ENCODE measurements at regions not wholly inside any gene's neighbourhood (a gene's known extent, or its start where the extent isn't known, plus 50 kb on each side); places are given as distances from the start of the nearest gene placed in this dataset.
"Not testable (repeated sequence)": the region's sequence is repeated elsewhere in the genome, so short reads cannot be mapped to it uniquely, and the experiment has no call there.

GRCh38 chr1:60692031-60692430 is 390.3 kb upstream of the NFIA start:
- Histone ChIP-seq H3K4me3 (no peak overlapping the region), H3K36me3 (no peaks in the 10 kb centered on the region)

GRCh38 chr1:60688221-60688620 is 394.1 kb upstream of the NFIA start:
- H3K36me3 ChIP-seq, H3K27me3 ChIP-seq, H3K4me1 ChIP-seq, H3K4me2 ChIP-seq, H3K4me3 ChIP-seq, H3K27ac ChIP-seq, H4K20me1 ChIP-seq, H3K9ac ChIP-seq: not testable (repeated sequence)
- peaks cover 19 to 47% (median 24%) of the 10 kb centered on the region in 11 experiments for H3K9me3 ChIP-seq (replicated peaks in 1 of 11)

More at GRCh38 chr1:60692031-60692430, 390.3 kb upstream of the NFIA start:
- TF ChIP-seq Cebpa-rat (IDR thresholded peaks at IDR 0.05) = no peak
- H3K9ac ChIP-seq = no peak overlapping the region
- H3K27ac ChIP-seq = no peak overlapping the region
- no peaks in the 10 kb centered on the region for H4K20me1 ChIP-seq
- H3K4me1 ChIP-seq = no peaks in the 10 kb centered on the region
- H3K4me2 ChIP-seq = no peak overlapping the region
- H3K9me3 ChIP-seq (replicated peaks in 1 of 11) = peaks cover 13 to 46% (median 28%) of the 10 kb centered on the region in 11 experiments
- H3K27me3 ChIP-seq = no peaks in the 10 kb centered on the region

DNA sequence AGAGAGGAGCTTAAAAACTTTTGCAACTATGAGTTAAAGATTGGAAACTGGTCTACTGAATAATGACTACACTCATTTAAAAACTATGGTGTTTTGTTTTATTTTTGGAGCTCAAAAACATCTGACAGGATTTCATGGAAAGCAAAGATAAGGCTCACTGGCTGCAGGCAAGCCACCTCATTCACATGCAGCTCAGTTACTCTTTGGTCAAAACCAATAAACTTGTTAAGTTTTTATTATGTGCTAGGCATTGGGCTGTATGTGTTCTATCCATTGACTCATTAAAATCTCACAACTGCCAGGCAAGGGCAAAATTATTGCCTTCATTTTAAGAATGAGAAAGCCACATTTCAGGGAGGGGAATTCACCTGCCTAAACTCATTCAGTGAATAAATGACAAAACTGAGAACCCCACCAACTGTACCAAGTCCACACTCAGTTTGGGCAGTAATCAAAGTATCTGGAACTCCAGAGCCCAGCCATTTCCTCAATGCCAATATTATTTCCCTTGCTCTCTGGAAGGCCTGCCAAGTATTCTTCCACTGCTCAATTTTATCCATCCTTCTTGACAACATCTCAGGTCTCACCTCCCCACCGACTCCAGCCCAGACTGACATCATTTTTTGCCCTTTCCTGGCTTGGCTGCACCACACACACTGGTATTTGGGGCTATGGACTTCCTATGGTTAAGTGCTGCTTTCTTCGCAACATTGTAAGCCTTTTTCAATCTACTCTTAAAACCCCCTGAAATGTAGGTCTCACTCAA is 401.1 kb upstream of the NFIA start:
- Histone ChIP-seq H3K4me3 (no peak overlapping the region), H3K9me3 (replicated peaks in 1 of 11) (peaks cover 0 to 12% (median 4%) of the 10 kb centered on the region in 11 experiments; a peak in 6 of 22 replicates), H3K4me2 (no peak overlapping the region), H4K20me1 (no peaks in the 10 kb centered on the region), H3K27me3 (no peaks in the 10 kb centered on the region), H3K9ac (no peak overlapping the region), H3K27ac (no peak overlapping the region), H3K4me1 (peaks cover 0 to 6% (median 0%) of the 10 kb centered on the region in 10 experiments; a peak in 1 of 20 replicates), H3K36me3 (no peaks in the 10 kb centered on the region)
- no peak for TF ChIP-seq Cebpa-rat (IDR thresholded peaks at IDR 0.05)

- Histone ChIP-seq H3K9ac (no peak overlapping the region), H3K4me1 (peaks cover 0 to 6% (median 0%) of the 10 kb centered on the region in 10 experiments; a peak in 1 of 20 replicates), H3K27me3 (no peaks in the 10 kb centered on the region), H3K9me3 (replicated peaks in 1 of 11) (0 out of 22 replicates have a peak, but pooled peaks cover 0 to 4% (median 0%) of the 10 kb centered on the region in 11 experiments), H3K4me2 (no peak overlapping the region), H4K20me1 (no peaks in the 10 kb centered on the region), H3K36me3 (no peaks in the 10 kb centered on the region), H3K27ac (no peak overlapping the region), H3K4me3 (no peak overlapping the region)
- TF ChIP-seq Cebpa-rat (IDR thresholded peaks at IDR 0.05) = no peak
Measured at GRCh38 chr1:60679524-60680375, 402.6 kb upstream of the NFIA start.

DNA sequence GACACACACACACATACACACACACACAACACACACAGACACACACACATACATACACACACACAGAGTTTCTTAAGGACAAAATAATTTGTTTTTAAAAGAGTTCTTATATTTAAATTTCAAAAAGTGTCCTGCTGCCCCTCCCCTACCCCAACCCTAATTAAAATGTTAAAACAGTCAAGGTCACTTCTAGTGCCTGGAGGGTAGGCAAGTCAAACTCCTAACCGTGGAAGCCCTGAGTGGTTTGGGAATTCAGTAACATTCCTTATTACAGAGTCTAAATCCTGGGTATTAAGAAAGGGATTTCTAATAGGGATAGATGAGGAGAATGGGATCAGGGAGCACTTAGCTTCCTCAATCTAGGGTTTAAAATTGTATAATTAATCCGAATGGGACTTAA is 403.6 kb upstream of the NFIA start:
- no peaks in the 10 kb centered on the region for H3K9me3 ChIP-seq (replicated peaks in 1 of 11)
- no peak overlapping the region for H3K27ac ChIP-seq
- H3K4me2 ChIP-seq = no peak overlapping the region
- H3K4me1 ChIP-seq = peaks cover 0 to 6% (median 0%) of the 10 kb centered on the region in 10 experiments; a peak in 1 of 20 replicates
- TF ChIP-seq Cebpa-rat (IDR thresholded peaks at IDR 0.05) = no peak
- H4K20me1 ChIP-seq = no peaks in the 10 kb centered on the region
- H3K4me3 ChIP-seq = no peak overlapping the region
- H3K9ac ChIP-seq = no peak overlapping the region
- H3K27me3 ChIP-seq = no peaks in the 10 kb centered on the region
- no peaks in the 10 kb centered on the region for H3K36me3 ChIP-seq

DNA sequence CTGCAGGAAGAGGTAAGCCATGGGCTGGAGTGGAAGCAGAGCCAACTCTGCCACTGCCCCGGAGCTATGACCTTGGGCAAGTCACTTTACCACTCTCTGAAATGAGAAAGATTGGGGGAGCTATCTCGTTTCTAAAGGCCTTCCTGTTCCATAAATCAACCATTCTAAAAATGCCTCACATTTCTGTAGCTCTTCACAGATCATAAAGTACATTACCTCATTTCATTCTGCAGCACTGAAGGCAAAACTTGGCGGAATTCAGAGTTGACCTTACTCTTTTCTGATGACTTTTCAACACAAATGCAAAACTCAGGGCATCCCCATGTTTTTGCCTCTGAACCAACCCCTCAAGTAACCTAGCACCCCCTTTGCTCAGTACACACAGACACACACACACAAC is 404.0 kb upstream of the NFIA start:
- Histone ChIP-seq H4K20me1 (no peaks in the 10 kb centered on the region), H3K9ac (no peak overlapping the region), H3K27ac (no peak overlapping the region), H3K36me3 (no peaks in the 10 kb centered on the region), H3K9me3 (replicated peaks in 1 of 11) (no peaks in the 10 kb centered on the region), H3K4me2 (no peak overlapping the region), H3K4me1 (peaks cover 0 to 4% (median 0%) of the 10 kb centered on the region in 10 experiments; a peak in 1 of 20 replicates), H3K4me3 (no peak overlapping the region), H3K27me3 (no peaks in the 10 kb centered on the region)
- no peak for TF ChIP-seq Cebpa-rat (IDR thresholded peaks at IDR 0.05)

DNA sequence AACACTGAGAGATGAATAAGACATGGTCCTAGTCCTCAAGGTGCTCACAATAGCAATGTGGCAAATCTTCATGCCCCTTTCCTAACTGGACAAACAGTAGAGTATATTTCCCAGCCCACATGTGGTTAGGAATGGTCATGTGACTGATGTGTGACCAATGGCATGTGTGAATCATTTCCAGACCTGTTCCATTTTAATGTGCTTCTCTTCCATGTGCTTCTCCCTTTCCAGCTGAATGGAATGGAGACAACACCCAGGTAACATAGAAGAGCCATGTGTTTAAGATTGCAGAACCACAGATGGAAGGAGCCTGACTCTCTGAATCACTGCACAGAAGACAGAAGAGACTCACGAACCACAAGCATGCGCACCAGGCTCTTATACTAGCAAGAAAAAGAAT is 409.9 kb upstream of the NFIA start:
- H3K4me2 ChIP-seq = no peak overlapping the region
- H3K4me1 ChIP-seq = no peaks in the 10 kb centered on the region
- no peak for TF ChIP-seq Cebpa-rat (IDR thresholded peaks at IDR 0.05)
- H3K27ac ChIP-seq = no peak overlapping the region
- no peak overlapping the region for H3K9ac ChIP-seq
- H3K27me3 ChIP-seq = no peaks in the 10 kb centered on the region
- no peaks in the 10 kb centered on the region for H3K9me3 ChIP-seq (replicated peaks in 1 of 11)
- H4K20me1 ChIP-seq = no peaks in the 10 kb centered on the region
- no peak overlapping the region for H3K4me3 ChIP-seq
- H3K36me3 ChIP-seq = no peaks in the 10 kb centered on the region

GRCh38 chr1:60670302-60670701 is 412.1 kb upstream of the NFIA start:
- Histone ChIP-seq H3K27ac (no peak overlapping the region), H3K4me2 (no peak overlapping the region), H3K27me3 (no peaks in the 10 kb centered on the region), H3K4me1 (no peaks in the 10 kb centered on the region), H4K20me1 (no peaks in the 10 kb centered on the region), H3K36me3 (no peaks in the 10 kb centered on the region), H3K4me3 (no peak overlapping the region), H3K9me3 (replicated peaks in 1 of 11) (no peaks in the 10 kb centered on the region), H3K9ac (no peak overlapping the region)
- no peak for TF ChIP-seq Cebpa-rat (IDR thresholded peaks at IDR 0.05)

- H3K27ac ChIP-seq = no peak overlapping the region
- TF ChIP-seq Cebpa-rat (IDR thresholded peaks at IDR 0.05) = no peak
- H3K4me1 ChIP-seq = no peaks in the 10 kb centered on the region
- H3K27me3 ChIP-seq = no peaks in the 10 kb centered on the region
- no peak overlapping the region for H3K4me3 ChIP-seq
- no peak overlapping the region for H3K9ac ChIP-seq
- no peaks in the 10 kb centered on the region for H3K36me3 ChIP-seq
- H3K9me3 ChIP-seq (replicated peaks in 1 of 11) = no peaks in the 10 kb centered on the region
- H4K20me1 ChIP-seq = no peaks in the 10 kb centered on the region
- H3K4me2 ChIP-seq = no peak overlapping the region
Measured at GRCh38 chr1:60668585-60668984, 413.8 kb upstream of the NFIA start.
